PFSK-1 (cell line): ENCODE measurements at regions not wholly inside any gene's neighbourhood (a gene's known extent, or its start where the extent isn't known, plus 50 kb on each side); places are given as distances from the start of the nearest gene placed in this dataset.

Experiments used
- POLR2AphosphoS5 ChIP-seq: IDR thresholded peaks from 2 replicates; pipeline ENCODE4 v1.6.1; 2012; ENCODE audit warnings: low read depth, mild to moderate bottlenecking, control low read depth, low read length, moderate library complexity
- REST ChIP-seq, 2 experiments: IDR thresholded peaks; 2 replicates each; pipeline versions ENCODE4 v1.6.1 to v1.8.0; 2011 to 2012; ENCODE audit warnings: low read depth in 2 of 2, low read length in 2 of 2, control low read depth in 1 of 2, inconsistent platforms in 1 of 2, mild to moderate bottlenecking in 1 of 2, moderate library complexity in 1 of 2; ENCODE audit not compliant: insufficient read depth in 1 of 2
- SIN3A ChIP-seq: IDR thresholded peaks from 2 replicates; pipeline ENCODE4 v1.6.1; 2012; ENCODE audit warnings: mild to moderate bottlenecking, low read length, moderate library complexity, borderline replicate concordance; ENCODE audit not compliant: insufficient read depth
- TAF1 ChIP-seq: IDR thresholded peaks from 2 replicates; pipeline ENCODE4 v1.6.1; 2012; ENCODE audit warnings: low read length, control low read depth, borderline replicate concordance; ENCODE audit not compliant: insufficient read depth

GRCh38 chr6:140486450-140487361, 1112.3 kb upstream of the CITED2 start:
- TF ChIP-seq POLR2AphosphoS5 = no peak
- no peak for TF ChIP-seq REST (IDR thresholded peaks at IDR 0.05; ENCODE audit: insufficient read depth in 1 of 2, low read depth in 2 of 2, low read length in 2 of 2)
- no peak for TF ChIP-seq TAF1
- no peak for TF ChIP-seq SIN3A
